Activated naive CD4-positive, alpha-beta T cell treated with anti-CD3 and anti-CD28 coated beads, Interleukin-2, amount 50 U/mL, for 24 hours (primary cell): ENCODE measurements at regions not wholly inside any gene's neighbourhood (a gene's known extent, or its start where the extent isn't known, plus 50 kb on each side); places are given as distances from the start of the nearest gene placed in this dataset.
"Not testable (repeated sequence)": the region's sequence is repeated elsewhere in the genome, so short reads cannot be mapped to it uniquely, and the experiment has no call there.

Experiments
- H3K27ac Mint-ChIP-seq: one replicate; pipeline ENCODE4 v1.8.0; 2021; ENCODE audit warnings: mild to moderate bottlenecking, mixed read lengths
- H3K27me3 Mint-ChIP-seq: one replicate; pipeline ENCODE4 v1.8.0; 2021; ENCODE audit warnings: mixed read lengths
- H3K36me3 Mint-ChIP-seq: one replicate; pipeline ENCODE4 v1.8.0; 2021; ENCODE audit warnings: mixed read lengths
- H3K4me1 Mint-ChIP-seq: one replicate; pipeline ENCODE4 v1.8.0; 2021; ENCODE audit warnings: mixed read lengths
- H3K4me3 Mint-ChIP-seq: one replicate; pipeline ENCODE4 v1.8.0; 2021; ENCODE audit warnings: mild to moderate bottlenecking, mixed read lengths
- H3K9me3 Mint-ChIP-seq: one replicate; pipeline ENCODE4 v1.8.0; 2021; ENCODE audit warnings: mixed read lengths

DNA sequence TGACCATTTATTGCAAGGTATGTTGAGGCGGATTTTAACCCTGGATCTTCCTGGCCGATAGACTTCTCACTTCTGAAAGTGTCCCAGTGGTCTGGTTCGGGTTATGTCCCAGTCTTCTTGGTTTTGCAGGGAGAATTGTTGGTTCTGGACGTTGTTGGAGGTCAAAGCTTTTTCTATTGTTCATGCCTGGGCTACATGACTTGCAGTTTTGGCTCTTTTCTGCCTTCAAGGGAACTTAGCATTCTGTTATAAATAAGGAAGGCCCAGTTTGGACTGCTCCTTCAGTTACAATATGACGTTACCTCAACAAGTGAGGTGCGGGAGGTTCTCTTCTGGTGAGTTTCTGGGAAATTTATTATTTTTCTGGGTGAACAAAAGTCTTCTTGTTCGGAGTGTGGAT is 614.3 kb downstream of the DIPK2A start:
- Mint-ChIP-seq H3K4me1 (no peaks in the 10 kb centered on the region), H3K27me3 (no peaks in the 10 kb centered on the region), H3K9me3 (peaks cover 4% of the 10 kb centered on the region), H3K27ac (no peak overlapping the region), H3K4me3 (no peak overlapping the region), H3K36me3 (no peaks in the 10 kb centered on the region)

DNA sequence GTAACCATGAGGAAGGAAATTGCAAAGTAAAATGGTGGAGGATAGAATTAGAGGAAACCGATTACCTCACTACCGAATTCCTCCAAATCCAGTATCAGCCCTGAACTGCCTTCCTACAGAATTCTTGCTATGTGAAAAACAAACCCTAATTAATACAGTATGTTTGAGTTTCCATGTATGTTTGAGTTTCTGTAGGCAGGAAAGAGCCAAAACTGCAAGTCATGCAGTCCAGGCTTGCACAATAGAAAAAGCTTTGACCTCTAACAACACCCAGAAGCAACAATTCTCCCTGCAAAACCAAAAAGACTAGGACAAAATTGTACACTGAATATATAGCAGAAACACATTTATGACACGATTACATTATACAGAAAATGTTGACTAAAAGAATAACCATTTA is 614.8 kb downstream of the DIPK2A start:
- no peaks in the 10 kb centered on the region for H3K4me1 Mint-ChIP-seq
- H3K4me3 Mint-ChIP-seq: no peak overlapping the region
- H3K27ac Mint-ChIP-seq: no peak overlapping the region
- peaks cover 4% of the 10 kb centered on the region for H3K9me3 Mint-ChIP-seq
- H3K27me3 Mint-ChIP-seq: no peaks in the 10 kb centered on the region
- no peaks in the 10 kb centered on the region for H3K36me3 Mint-ChIP-seq

GRCh38 chr3:144590854-144591253 is 619.2 kb downstream of the DIPK2A start:
- Mint-ChIP-seq H3K4me1 (no peaks in the 10 kb centered on the region), H3K27ac (no peak overlapping the region), H3K36me3 (no peaks in the 10 kb centered on the region), H3K4me3 (no peak overlapping the region), H3K27me3 (no peaks in the 10 kb centered on the region), H3K9me3 (no peaks in the 10 kb centered on the region)

- Mint-ChIP-seq H3K27ac (no peak overlapping the region), H3K9me3 (no peaks in the 10 kb centered on the region), H3K27me3 (no peaks in the 10 kb centered on the region), H3K36me3 (no peaks in the 10 kb centered on the region), H3K4me3 (no peak overlapping the region), H3K4me1 (no peaks in the 10 kb centered on the region)
Measured at GRCh38 chr3:144593881-144594280, 622.3 kb downstream of the DIPK2A start.

DNA sequence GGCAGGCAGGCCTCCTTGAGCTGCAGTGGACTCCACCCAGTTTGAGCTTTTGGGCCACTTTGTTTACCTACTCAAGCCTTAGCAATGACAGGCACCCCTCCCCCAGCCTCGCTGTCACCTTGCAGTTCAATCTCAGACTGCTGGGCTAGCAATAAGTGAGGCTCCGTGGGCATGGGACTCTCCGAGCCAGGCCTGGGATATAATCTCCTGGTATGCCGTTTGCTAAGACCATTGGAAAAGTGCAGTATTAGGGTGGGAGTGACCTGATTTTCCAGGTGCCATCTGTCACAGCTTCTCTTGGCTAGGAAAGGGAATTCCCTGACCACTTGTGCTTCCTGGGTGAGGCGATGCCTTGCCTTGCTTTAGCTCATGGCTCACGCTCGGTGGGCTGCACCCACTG is 648.6 kb downstream of the DIPK2A start:
- H3K27ac Mint-ChIP-seq, H3K9me3 Mint-ChIP-seq, H3K27me3 Mint-ChIP-seq, H3K4me3 Mint-ChIP-seq, H3K36me3 Mint-ChIP-seq, H3K4me1 Mint-ChIP-seq: not testable (repeated sequence)

DNA sequence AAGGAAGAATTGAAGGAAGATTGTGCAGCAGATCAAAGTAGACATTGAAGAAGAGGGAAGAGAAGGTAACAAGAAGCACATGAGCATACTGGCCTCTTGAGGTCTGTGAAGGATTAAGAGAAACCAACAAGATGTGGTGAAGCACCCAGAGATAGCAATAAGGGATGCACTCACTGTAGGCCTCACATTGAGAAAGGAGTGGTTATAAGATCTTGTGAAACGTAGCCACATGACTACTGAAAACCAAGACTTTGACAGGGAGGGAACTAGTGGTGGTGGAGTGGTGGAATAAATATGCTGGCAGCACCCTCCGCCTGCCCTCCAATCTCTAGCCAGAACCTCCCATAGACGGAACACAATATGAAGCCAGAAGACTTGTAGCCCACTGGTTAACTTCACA is 651.2 kb downstream of the DIPK2A start:
- no peak overlapping the region for H3K4me3 Mint-ChIP-seq
- H3K27ac Mint-ChIP-seq: no peak overlapping the region
- peaks cover 5% of the 10 kb centered on the region for H3K9me3 Mint-ChIP-seq
- H3K4me1 Mint-ChIP-seq: no peaks in the 10 kb centered on the region
- H3K36me3 Mint-ChIP-seq: no peaks in the 10 kb centered on the region
- H3K27me3 Mint-ChIP-seq: no peaks in the 10 kb centered on the region

DNA sequence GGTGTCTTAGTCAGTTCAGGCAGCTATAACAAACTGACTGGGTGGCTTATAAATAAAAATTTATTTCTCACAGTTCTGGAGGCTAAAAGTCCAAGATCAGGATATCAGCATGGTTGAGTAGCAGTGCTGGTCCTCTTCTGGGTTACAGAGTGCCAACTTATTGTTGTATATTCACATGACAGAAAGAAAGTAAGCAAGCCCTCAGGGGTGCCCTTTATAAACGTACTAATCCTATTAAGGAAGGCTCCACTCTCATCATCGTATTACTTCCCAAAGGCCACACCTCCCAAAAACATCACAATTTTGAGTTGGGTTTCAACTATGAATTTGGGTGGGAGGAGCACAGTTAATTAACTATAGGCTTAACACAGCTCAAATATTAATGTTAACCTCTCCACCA is 653.0 kb downstream of the DIPK2A start:
- no peaks in the 10 kb centered on the region for H3K9me3 Mint-ChIP-seq
- H3K4me3 Mint-ChIP-seq: no peak overlapping the region
- no peak overlapping the region for H3K27ac Mint-ChIP-seq
- H3K4me1 Mint-ChIP-seq: no peaks in the 10 kb centered on the region
- no peaks in the 10 kb centered on the region for H3K27me3 Mint-ChIP-seq
- H3K36me3 Mint-ChIP-seq: no peaks in the 10 kb centered on the region

DNA sequence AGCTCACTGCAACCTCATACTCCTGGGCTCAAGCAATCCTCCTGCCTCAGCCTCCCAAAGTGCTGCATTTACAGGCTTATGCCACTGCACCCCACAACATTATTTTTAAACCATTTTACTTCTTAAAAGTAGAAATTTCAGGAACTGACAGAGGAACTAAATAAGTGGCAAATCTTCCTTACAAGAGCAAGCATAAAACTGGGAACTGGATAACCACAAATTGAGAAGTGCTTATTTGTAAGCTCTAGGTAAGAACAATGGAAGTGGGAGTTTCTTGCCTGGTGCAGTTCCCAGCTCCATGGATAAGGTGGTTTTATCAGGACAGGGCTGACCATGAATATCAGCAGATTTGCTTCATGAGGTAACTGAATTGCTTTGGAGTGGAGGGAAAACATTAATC is 655.2 kb downstream of the DIPK2A start:
- Mint-ChIP-seq H3K27me3 (no peaks in the 10 kb centered on the region), H3K4me1 (no peaks in the 10 kb centered on the region), H3K9me3 (peaks cover 4% of the 10 kb centered on the region), H3K4me3 (no peak overlapping the region), H3K36me3 (no peaks in the 10 kb centered on the region), H3K27ac (no peak overlapping the region)

- H3K27me3 Mint-ChIP-seq: no peaks in the 10 kb centered on the region
- H3K36me3 Mint-ChIP-seq: no peaks in the 10 kb centered on the region
- no peak overlapping the region for H3K27ac Mint-ChIP-seq
- H3K4me1 Mint-ChIP-seq: no peaks in the 10 kb centered on the region
- H3K4me3 Mint-ChIP-seq: no peak overlapping the region
- peaks cover 9% of the 10 kb centered on the region for H3K9me3 Mint-ChIP-seq
Measured at GRCh38 chr3:144629381-144629780, 657.8 kb downstream of the DIPK2A start.

- no peaks in the 10 kb centered on the region for H3K36me3 Mint-ChIP-seq
Measured at GRCh38 chr3:144636833-144637232, 665.2 kb downstream of the DIPK2A start.

GRCh38 chr3:144638009-144638408 is 666.4 kb downstream of the DIPK2A start:
- Mint-ChIP-seq H3K9me3 (peaks cover 5% of the 10 kb centered on the region), H3K27me3 (no peaks in the 10 kb centered on the region), H3K36me3 (no peaks in the 10 kb centered on the region), H3K27ac (no peak overlapping the region), H3K4me3 (no peak overlapping the region), H3K4me1 (no peaks in the 10 kb centered on the region)

More at GRCh38 chr3:144636833-144637232, 665.2 kb downstream of the DIPK2A start:
- no peak overlapping the region for H3K4me3 Mint-ChIP-seq
- H3K4me1 Mint-ChIP-seq: no peaks in the 10 kb centered on the region
- H3K27ac Mint-ChIP-seq: no peak overlapping the region
- peaks cover 5% of the 10 kb centered on the region for H3K9me3 Mint-ChIP-seq
- no peaks in the 10 kb centered on the region for H3K27me3 Mint-ChIP-seq

DNA sequence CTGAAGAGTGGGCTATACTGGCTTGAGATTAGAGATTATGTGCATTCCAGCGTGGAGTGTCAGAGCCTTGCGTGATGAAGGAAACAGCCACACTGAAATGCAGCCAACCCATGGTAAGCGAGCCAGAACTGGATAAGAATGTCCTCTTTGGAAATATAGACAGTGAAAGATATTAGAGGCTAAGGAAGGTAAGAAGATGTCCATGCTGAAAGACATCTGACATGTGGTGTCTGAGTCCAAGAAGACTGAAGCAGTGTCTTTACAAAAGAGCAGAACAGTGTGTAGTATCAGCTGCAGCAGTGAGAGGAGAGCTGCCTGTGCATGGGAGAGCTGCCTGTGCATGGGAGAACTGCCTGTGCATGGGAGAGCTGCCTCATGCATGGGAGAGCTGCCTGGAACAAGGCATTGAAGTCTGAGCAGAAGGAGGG is 672.2 kb downstream of the DIPK2A start:
- no peaks in the 10 kb centered on the region for H3K36me3 Mint-ChIP-seq
- H3K4me1 Mint-ChIP-seq: no peaks in the 10 kb centered on the region
- no peaks in the 10 kb centered on the region for H3K27me3 Mint-ChIP-seq
- H3K9me3 Mint-ChIP-seq: no peaks in the 10 kb centered on the region
- H3K4me3 Mint-ChIP-seq: no peak overlapping the region
- H3K27ac Mint-ChIP-seq: no peak overlapping the region

GRCh38 chr3:144645300-144645699 is 673.7 kb downstream of the DIPK2A start:
- H3K4me3 Mint-ChIP-seq: no peak overlapping the region
- no peaks in the 10 kb centered on the region for H3K4me1 Mint-ChIP-seq
- no peaks in the 10 kb centered on the region for H3K36me3 Mint-ChIP-seq
- no peak overlapping the region for H3K27ac Mint-ChIP-seq
- no peaks in the 10 kb centered on the region for H3K9me3 Mint-ChIP-seq
- H3K27me3 Mint-ChIP-seq: no peaks in the 10 kb centered on the region

GRCh38 chr3:144650380-144650779 is 678.8 kb downstream of the DIPK2A start:
- Mint-ChIP-seq H3K36me3 (no peaks in the 10 kb centered on the region), H3K27ac (no peak overlapping the region), H3K9me3 (peaks cover 3% of the 10 kb centered on the region), H3K4me3 (no peak overlapping the region), H3K4me1 (no peaks in the 10 kb centered on the region), H3K27me3 (no peaks in the 10 kb centered on the region)

GRCh38 chr3:144652573-144652972 is 681.0 kb downstream of the DIPK2A start:
- no peak overlapping the region for H3K27ac Mint-ChIP-seq
- H3K4me3 Mint-ChIP-seq: no peak overlapping the region
- no peaks in the 10 kb centered on the region for H3K36me3 Mint-ChIP-seq
- peaks cover 3% of the 10 kb centered on the region for H3K9me3 Mint-ChIP-seq
- no peaks in the 10 kb centered on the region for H3K4me1 Mint-ChIP-seq
- no peaks in the 10 kb centered on the region for H3K27me3 Mint-ChIP-seq

GRCh38 chr3:144655423-144655822 is 683.8 kb downstream of the DIPK2A start:
- Mint-ChIP-seq H3K4me1 (no peaks in the 10 kb centered on the region), H3K36me3 (no peaks in the 10 kb centered on the region), H3K4me3 (no peak overlapping the region), H3K27ac (no peak overlapping the region), H3K27me3 (no peaks in the 10 kb centered on the region), H3K9me3 (peaks cover 3% of the 10 kb centered on the region)

DNA sequence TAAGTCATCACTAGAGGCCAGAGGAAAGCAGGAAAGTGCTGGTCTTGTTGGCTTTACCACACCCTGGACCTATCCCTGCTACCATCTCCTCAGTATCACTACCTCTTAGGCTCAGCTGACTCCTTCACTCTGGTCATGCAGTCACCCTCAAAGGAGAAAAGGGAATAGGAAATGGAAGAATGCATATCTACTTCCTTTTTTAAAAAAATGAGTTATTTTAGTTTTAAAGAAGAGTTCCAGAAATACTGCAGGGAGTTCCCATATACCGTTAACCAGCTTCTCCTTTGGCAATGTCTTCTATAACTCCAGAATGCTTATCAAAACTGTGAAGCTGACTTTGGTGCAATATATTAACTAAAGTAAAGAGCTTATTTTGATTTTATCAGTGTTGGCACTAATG is 688.6 kb downstream of the DIPK2A start:
- H3K4me1 Mint-ChIP-seq: no peaks in the 10 kb centered on the region
- H3K27me3 Mint-ChIP-seq: no peaks in the 10 kb centered on the region
- H3K4me3 Mint-ChIP-seq: no peak overlapping the region
- H3K27ac Mint-ChIP-seq: no peak overlapping the region
- no peaks in the 10 kb centered on the region for H3K36me3 Mint-ChIP-seq
- H3K9me3 Mint-ChIP-seq: no peaks in the 10 kb centered on the region
